H9 (cell line): ENCODE measurements at regions not wholly inside any gene's neighbourhood (a gene's known extent, or its start where the extent isn't known, plus 50 kb on each side); places are given as distances from the start of the nearest gene placed in this dataset.

Experiments used
- DNase-seq: peaks from one replicate; pipeline ENCODE4 v3.0.0-alpha.2; 2017
- H2AFZ ChIP-seq: one replicate; pipeline ENCODE4 v1.6.1; 2013; ENCODE audit warnings: mild to moderate bottlenecking, low read length, control low read depth, moderate library complexity
- H2AK5ac ChIP-seq: 2 replicates; pipeline ENCODE4 v1.6.1; 2013; ENCODE audit warnings: low read length, control low read depth, mixed read lengths; ENCODE audit not compliant: insufficient read length
- H2BK120ac ChIP-seq: one replicate; pipeline ENCODE4 v1.6.1; 2013; ENCODE audit warnings: low read depth, mild to moderate bottlenecking, low read length, control low read depth, inconsistent platforms; ENCODE audit not compliant: poor library complexity, severe bottlenecking
- H2BK12ac ChIP-seq: 2 replicates; pipeline ENCODE4 v1.6.1; 2013; ENCODE audit warnings: low read length, control low read depth, mixed read lengths, low read depth; ENCODE audit not compliant: insufficient read length
- H2BK15ac ChIP-seq: 2 replicates; pipeline ENCODE4 v1.6.1; 2013; ENCODE audit warnings: low read depth, low read length, control low read depth
- H2BK20ac ChIP-seq: one replicate; pipeline ENCODE4 v1.6.1; 2013; ENCODE audit warnings: low read depth, mild to moderate bottlenecking, low read length, control low read depth, inconsistent platforms; ENCODE audit not compliant: poor library complexity, severe bottlenecking
- H2BK5ac ChIP-seq: 2 replicates; pipeline ENCODE4 v1.6.1; 2013; ENCODE audit warnings: low read length, control low read depth, mixed read lengths; ENCODE audit not compliant: insufficient read length
- H3K14ac ChIP-seq: 2 replicates; pipeline ENCODE4 v1.6.1; 2013; ENCODE audit warnings: low read length, control low read depth; ENCODE audit not compliant: insufficient read depth
- H3K18ac ChIP-seq: 2 replicates; pipeline ENCODE4 v1.6.1; 2013; ENCODE audit warnings: low read depth, mild to moderate bottlenecking, mixed read lengths, low read length, control low read depth; ENCODE audit not compliant: insufficient read length
- H3K23ac ChIP-seq: 2 replicates; pipeline ENCODE4 v1.6.1; 2013; ENCODE audit warnings: low read length, control low read depth, mixed read lengths, low read depth; ENCODE audit not compliant: insufficient read length
- H3K23me2 ChIP-seq: 2 replicates; pipeline ENCODE4 v1.6.1; 2013; ENCODE audit warnings: low read depth, mild to moderate bottlenecking, mixed read lengths, low read length, control low read depth; ENCODE audit not compliant: insufficient read length, poor library complexity, severe bottlenecking
- H3K27ac ChIP-seq: 2 replicates; pipeline ENCODE4 v1.5.1; 2013; ENCODE audit warnings: low read length, control low read depth, mixed read lengths, low read depth; ENCODE audit not compliant: insufficient read length
- H3K27me3 ChIP-seq: 2 replicates; pipeline ENCODE4 v1.6.1; 2013; ENCODE audit warnings: low read length, control low read depth, inconsistent platforms; ENCODE audit not compliant: insufficient read depth
- H3K4ac ChIP-seq: 2 replicates; pipeline ENCODE4 v1.6.1; 2013; ENCODE audit warnings: low read depth, mild to moderate bottlenecking, control low read depth, inconsistent platforms, low read length, moderate library complexity
- H3K4me1 ChIP-seq: 2 replicates; pipeline ENCODE4 v1.6.1; 2013; ENCODE audit warnings: low read length, control low read depth, inconsistent platforms; ENCODE audit not compliant: insufficient read depth
- H3K4me2 ChIP-seq: 2 replicates; pipeline ENCODE4 v1.6.1; 2013; ENCODE audit warnings: low read length, control low read depth, mixed read lengths; ENCODE audit not compliant: insufficient read length, insufficient read depth
- H3K56ac ChIP-seq: 2 replicates; pipeline ENCODE4 v1.6.1; 2013; ENCODE audit warnings: low read depth, mild to moderate bottlenecking, mixed read lengths, low read length, control low read depth; ENCODE audit not compliant: insufficient read length
- H3K79me1 ChIP-seq: 2 replicates; pipeline ENCODE4 v1.6.1; 2013; ENCODE audit warnings: low read depth, mild to moderate bottlenecking, moderate library complexity, low read length, control low read depth, inconsistent platforms; ENCODE audit not compliant: insufficient read depth, poor library complexity, severe bottlenecking
- H3K79me2 ChIP-seq: 2 replicates; pipeline ENCODE4 v1.6.1; 2013; ENCODE audit warnings: low read length, control low read depth, inconsistent platforms; ENCODE audit not compliant: insufficient read depth
- H3K9ac ChIP-seq: 2 replicates; pipeline ENCODE4 v1.6.1; 2013; ENCODE audit warnings: low read length, control low read depth, mixed read lengths; ENCODE audit not compliant: insufficient read length; ENCODE audit errors: extremely low read depth
- H3K9me3 ChIP-seq: one replicate; pipeline ENCODE4 v1.6.1; 2013; ENCODE audit warnings: low read depth, low read length, inconsistent platforms; ENCODE audit not compliant: control insufficient read depth
- H3T11ph ChIP-seq: one replicate; pipeline ENCODE4 v1.6.1; 2013; ENCODE audit warnings: mild to moderate bottlenecking, low read length, control low read depth, inconsistent platforms
- H4K20me1 ChIP-seq: one replicate; pipeline ENCODE4 v1.6.1; 2013; ENCODE audit not compliant: control insufficient read depth, insufficient read length, insufficient read depth
- H4K5ac ChIP-seq: 2 replicates; pipeline ENCODE4 v1.6.1; 2013; ENCODE audit warnings: low read depth, mild to moderate bottlenecking, mixed read lengths, low read length, control low read depth; ENCODE audit not compliant: insufficient read length
- H4K8ac ChIP-seq: replicated peaks from 2 replicates; pipeline ENCODE4 v1.6.1; 2013; ENCODE audit warnings: low read length, control low read depth, mixed read lengths, low read depth; ENCODE audit not compliant: insufficient read length
- H4K91ac ChIP-seq: 2 replicates; pipeline ENCODE4 v1.6.1; 2013; ENCODE audit warnings: low read depth, mild to moderate bottlenecking, moderate library complexity, mixed read lengths, low read length, control low read depth; ENCODE audit not compliant: insufficient read length
- H3K27ac Mint-ChIP-seq, 3 experiments: 2 replicates in 2 of 3; 3 replicates in 1 of 3; pipeline ENCODE4 v1.8.0; 2020 to 2021; ENCODE audit warnings: mixed read lengths in 3 of 3, mild to moderate bottlenecking in 1 of 3, moderate library complexity in 1 of 3
- H3K27me3 Mint-ChIP-seq: 2 replicates; pipeline ENCODE4 v1.8.0; 2021; ENCODE audit warnings: low read depth, mild to moderate bottlenecking, moderate library complexity, mixed read lengths
- H3K36me3 Mint-ChIP-seq, 3 experiments: 2 replicates in 2 of 3; 3 replicates in 1 of 3; pipeline ENCODE4 v1.8.0; 2020 to 2021; ENCODE audit warnings: low read depth in 3 of 3, mixed read lengths in 3 of 3; ENCODE audit not compliant: insufficient read depth in 1 of 3
- H3K4me1 Mint-ChIP-seq, 2 experiments: 2 replicates each; pipeline ENCODE4 v1.8.0; 2020; ENCODE audit warnings: mixed read lengths in 2 of 2
- H3K4me3 Mint-ChIP-seq, 2 experiments: 2 replicates in 1 of 2; 3 replicates in 1 of 2; pipeline ENCODE4 v1.8.0; 2020 to 2021; ENCODE audit warnings: mild to moderate bottlenecking in 2 of 2, mixed read lengths in 2 of 2, moderate library complexity in 1 of 2
- H3K9me3 Mint-ChIP-seq, 2 experiments: 2 replicates in 1 of 2; 3 replicates in 1 of 2; pipeline ENCODE4 v1.8.0; 2020; ENCODE audit warnings: mild to moderate bottlenecking in 2 of 2, mixed read lengths in 2 of 2, moderate library complexity in 1 of 2
- WGBS: extraction: QIAGEN DNeasy Blood & Tissue Kit; methylation state at CpG from one replicate; pipeline ENCODE4 v1.1.7; 2013; ENCODE audit warnings: missing lambda C conversion rate, low lambda C conversion rate, mixed read lengths; ENCODE audit not compliant: insufficient read length; ENCODE audit errors: extremely low coverage; 5-methylcytosine and 5-hydroxymethylcytosine counted together
- TF ChIP-seq, protein P1 (sequence below): fragments of 200-600 bp; sonication (generic); conservative IDR thresholded peaks from 3 replicates; pipeline ENCODE4 v1.8.0; 2021; ENCODE audit warnings: antibody characterized with exemption, mild to moderate bottlenecking

DNA sequence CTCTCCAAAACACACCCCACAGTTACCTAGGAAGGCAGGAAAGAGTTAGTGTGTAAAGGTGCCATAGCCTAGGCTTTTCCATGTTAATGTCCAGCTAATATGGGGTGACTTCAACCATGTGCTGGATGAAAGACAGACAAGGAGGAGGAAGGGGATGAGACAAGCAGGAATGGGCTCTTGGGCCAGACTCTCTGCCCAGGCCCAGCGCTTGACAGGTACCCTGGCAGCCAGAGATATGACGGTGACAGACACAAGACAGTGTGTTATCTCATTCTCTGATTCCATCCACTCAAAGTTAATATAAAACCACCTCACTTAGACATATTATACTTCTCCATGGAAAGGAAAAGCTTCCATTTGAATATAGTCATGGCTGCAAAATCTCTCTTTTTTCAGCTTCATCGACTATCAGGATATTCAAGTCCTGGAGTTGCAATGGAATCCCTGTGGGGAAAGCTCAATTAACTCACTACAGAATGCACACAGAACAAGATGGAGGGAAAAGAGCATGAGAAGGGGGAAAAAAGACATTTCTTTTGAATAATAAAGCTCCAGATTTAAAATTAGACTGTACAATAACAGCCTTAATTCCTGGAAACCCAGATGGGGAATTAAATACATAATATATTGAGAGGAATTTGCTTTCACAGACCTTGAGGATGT, 596.7 kb downstream of the TOX3 start:
- H2BK20ac ChIP-seq = no peak overlapping the region
- H4K5ac ChIP-seq = no peak overlapping the region
- Mint-ChIP-seq H3K27me3 (no peaks in the 10 kb centered on the region), H3K36me3 (no peaks in the 10 kb centered on the region), H3K9me3 (no peaks in the 10 kb centered on the region), H3K4me3 (no peak overlapping the region), H3K4me1 (peaks cover 62 to 64% of the 10 kb centered on the region in 2 experiments), H3K27ac (no peak overlapping the region)
- no peak overlapping the region for H2BK12ac ChIP-seq
- no peak overlapping the region for H2AK5ac ChIP-seq
- no peak overlapping the region for H3K18ac ChIP-seq
- H4K91ac ChIP-seq = no peak overlapping the region
- no peaks in the 10 kb centered on the region for H3K79me2 ChIP-seq
- no CpG with 5 or more reads among the region's 3 CpGs for WGBS
- no peak overlapping the region for H2BK120ac ChIP-seq
- no peak overlapping the region for H3T11ph ChIP-seq
- H2BK15ac ChIP-seq = no peak overlapping the region
- no peak overlapping the region for H3K56ac ChIP-seq
- H3K23me2 ChIP-seq = no peaks in the 10 kb centered on the region
- no peaks in the 10 kb centered on the region for H3K79me1 ChIP-seq
- H3K23ac ChIP-seq = no peak overlapping the region
- no peak overlapping the region for H3K4me2 ChIP-seq
- H3K27ac ChIP-seq = no peak overlapping the region
- H4K20me1 ChIP-seq = no peaks in the 10 kb centered on the region
- H3K4ac ChIP-seq = no peak overlapping the region
- H3K14ac ChIP-seq = no peak overlapping the region
- no peak overlapping the region for H4K8ac ChIP-seq
- no peak overlapping the region for H2AFZ ChIP-seq
- no peak overlapping the region for H3K9ac ChIP-seq
- no peaks in the 10 kb centered on the region for H3K9me3 ChIP-seq
- H3K27me3 ChIP-seq = no peaks in the 10 kb centered on the region
- TF ChIP-seq, protein P1, sequence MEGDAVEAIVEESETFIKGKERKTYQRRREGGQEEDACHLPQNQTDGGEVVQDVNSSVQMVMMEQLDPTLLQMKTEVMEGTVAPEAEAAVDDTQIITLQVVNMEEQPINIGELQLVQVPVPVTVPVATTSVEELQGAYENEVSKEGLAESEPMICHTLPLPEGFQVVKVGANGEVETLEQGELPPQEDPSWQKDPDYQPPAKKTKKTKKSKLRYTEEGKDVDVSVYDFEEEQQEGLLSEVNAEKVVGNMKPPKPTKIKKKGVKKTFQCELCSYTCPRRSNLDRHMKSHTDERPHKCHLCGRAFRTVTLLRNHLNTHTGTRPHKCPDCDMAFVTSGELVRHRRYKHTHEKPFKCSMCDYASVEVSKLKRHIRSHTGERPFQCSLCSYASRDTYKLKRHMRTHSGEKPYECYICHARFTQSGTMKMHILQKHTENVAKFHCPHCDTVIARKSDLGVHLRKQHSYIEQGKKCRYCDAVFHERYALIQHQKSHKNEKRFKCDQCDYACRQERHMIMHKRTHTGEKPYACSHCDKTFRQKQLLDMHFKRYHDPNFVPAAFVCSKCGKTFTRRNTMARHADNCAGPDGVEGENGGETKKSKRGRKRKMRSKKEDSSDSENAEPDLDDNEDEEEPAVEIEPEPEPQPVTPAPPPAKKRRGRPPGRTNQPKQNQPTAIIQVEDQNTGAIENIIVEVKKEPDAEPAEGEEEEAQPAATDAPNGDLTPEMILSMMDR = no peak
- H2BK5ac ChIP-seq = no peak overlapping the region
- no peak for DNase-seq
- peaks cover 12% of the 10 kb centered on the region; the same call in 1 of the 2 replicates for H3K4me1 ChIP-seq
